HFF-Myc (cell line): ENCODE measurements at regions not wholly inside any gene's neighbourhood (a gene's known extent, or its start where the extent isn't known, plus 50 kb on each side); places are given as distances from the start of the nearest gene placed in this dataset.

Experiments
- DNase-seq: peaks from one replicate; pipeline ENCODE4 v3.0.0-alpha.2; 2011; ENCODE audit warnings: low read depth; ENCODE audit errors: extremely low read depth
- H3K4me3 ChIP-seq: replicated peaks from 2 replicates; pipeline ENCODE4 v1.5.1; 2011; ENCODE audit warnings: low read depth, mild to moderate bottlenecking, control low read depth, low read length
- TF ChIP-seq, protein P1 (sequence below): IDR thresholded peaks from 2 replicates; pipeline ENCODE4 v1.5.1; 2012; ENCODE audit warnings: mild to moderate bottlenecking, low read depth, low read length, control low read depth; ENCODE audit errors: missing control alignments

DNA sequence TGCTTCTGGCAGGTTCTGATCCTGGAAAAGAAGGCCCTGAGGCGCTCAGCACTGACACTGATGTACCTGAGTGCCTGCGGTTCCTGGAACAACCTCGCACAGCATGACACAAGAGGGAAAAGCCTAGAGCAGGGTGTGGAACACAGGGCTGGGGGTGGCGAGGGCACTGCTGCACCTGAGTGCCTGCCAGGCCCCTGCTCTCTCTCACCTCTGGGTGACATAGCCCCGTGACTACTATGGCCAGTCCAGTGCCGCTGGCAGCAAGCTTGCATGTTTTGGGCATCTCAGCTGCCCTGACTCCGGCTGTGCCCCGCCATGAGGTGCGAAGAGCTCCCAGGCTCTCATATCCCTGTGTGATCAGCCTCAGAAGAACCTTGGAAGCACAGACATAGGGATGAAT, 825.2 kb upstream of the SALL3 start:
- no peak overlapping the region for H3K4me3 ChIP-seq
- TF ChIP-seq, protein P1, sequence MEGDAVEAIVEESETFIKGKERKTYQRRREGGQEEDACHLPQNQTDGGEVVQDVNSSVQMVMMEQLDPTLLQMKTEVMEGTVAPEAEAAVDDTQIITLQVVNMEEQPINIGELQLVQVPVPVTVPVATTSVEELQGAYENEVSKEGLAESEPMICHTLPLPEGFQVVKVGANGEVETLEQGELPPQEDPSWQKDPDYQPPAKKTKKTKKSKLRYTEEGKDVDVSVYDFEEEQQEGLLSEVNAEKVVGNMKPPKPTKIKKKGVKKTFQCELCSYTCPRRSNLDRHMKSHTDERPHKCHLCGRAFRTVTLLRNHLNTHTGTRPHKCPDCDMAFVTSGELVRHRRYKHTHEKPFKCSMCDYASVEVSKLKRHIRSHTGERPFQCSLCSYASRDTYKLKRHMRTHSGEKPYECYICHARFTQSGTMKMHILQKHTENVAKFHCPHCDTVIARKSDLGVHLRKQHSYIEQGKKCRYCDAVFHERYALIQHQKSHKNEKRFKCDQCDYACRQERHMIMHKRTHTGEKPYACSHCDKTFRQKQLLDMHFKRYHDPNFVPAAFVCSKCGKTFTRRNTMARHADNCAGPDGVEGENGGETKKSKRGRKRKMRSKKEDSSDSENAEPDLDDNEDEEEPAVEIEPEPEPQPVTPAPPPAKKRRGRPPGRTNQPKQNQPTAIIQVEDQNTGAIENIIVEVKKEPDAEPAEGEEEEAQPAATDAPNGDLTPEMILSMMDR: no peak
- no peak for DNase-seq

DNA sequence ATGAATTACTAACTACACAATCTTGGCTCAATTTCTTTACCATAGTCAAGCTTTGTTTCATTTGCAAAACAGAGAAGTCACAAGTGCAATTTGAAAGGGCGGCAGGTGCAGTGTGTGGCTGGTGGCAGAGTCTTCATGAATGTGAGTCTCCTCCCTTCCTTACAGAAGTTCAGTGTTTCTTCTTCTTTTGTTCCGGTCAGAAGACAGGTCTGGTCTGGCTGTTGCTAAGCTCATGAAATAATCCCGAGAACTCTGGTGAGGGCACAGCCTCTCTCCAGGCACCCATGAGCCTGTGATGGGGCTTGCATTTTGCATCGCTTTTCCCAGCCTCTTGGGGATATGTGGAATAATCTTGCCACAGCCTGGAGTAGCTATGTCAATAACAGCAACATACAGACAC, 824.8 kb upstream of the SALL3 start:
- no peak overlapping the region for H3K4me3 ChIP-seq
- TF ChIP-seq, protein P1: no peak
- no peak for DNase-seq

DNA sequence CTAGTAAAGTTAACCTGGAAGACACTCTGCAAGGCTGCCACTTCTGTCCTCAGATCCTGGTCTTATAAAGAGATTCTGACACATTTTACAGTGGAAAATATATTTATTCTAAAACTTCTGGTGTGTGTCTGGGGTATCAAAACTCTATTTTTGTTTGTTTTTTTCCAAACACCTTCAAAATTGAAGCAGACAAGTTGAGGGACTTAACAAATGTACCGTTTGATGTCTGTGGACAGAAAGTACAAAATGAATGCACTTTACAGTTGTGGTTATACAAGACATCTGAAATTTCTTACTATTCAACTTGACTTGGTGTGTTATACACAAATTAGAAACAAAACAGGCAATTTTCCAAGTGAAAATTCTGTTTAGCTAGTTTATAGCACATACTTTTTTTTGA, 823.2 kb upstream of the SALL3 start:
- TF ChIP-seq, protein P1: no peak
- no peak for DNase-seq
- H3K4me3 ChIP-seq: no peak overlapping the region

DNA sequence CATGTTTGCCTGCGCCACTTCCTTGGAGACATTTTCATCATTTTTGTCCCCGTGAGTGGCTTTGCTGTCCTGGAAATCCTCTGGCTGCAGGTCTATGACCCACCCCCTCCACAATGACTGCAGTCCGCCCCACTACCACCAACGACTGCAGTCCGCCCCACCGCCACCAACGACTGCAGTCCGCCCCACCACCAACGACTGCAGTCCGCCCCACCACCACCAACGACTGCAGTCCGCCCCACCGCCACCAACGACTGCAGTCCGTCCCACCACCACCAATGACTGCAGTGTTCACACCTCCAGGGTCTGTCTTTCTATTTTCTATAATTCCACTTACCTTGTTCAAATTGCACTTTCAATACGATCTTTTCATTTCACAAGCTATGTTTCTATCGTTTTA, 820.7 kb upstream of the SALL3 start:
- no peak for DNase-seq
- TF ChIP-seq, protein P1: no peak
- H3K4me3 ChIP-seq: no peak overlapping the region

DNA sequence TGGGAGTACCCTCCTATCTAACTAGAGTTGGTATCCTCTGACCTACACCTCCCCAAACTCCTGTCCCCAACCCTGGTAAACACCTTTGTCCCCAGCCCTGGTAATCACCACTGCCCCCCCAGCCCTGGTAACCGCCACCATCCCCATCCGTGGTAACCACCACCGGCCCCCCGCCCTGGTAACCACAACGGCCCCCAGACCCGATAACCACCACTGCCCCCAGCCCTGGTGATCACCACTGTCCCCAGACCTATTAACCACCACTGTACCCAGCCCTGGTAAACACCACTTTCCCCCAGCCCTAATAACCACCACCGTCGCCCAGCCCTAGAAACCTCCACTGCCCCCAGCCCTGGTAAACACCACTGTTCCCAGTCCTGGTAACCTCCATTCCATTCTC, 820.2 kb upstream of the SALL3 start:
- DNase-seq: no peak
- H3K4me3 ChIP-seq: no peak overlapping the region
- TF ChIP-seq, protein P1: no peak

DNA sequence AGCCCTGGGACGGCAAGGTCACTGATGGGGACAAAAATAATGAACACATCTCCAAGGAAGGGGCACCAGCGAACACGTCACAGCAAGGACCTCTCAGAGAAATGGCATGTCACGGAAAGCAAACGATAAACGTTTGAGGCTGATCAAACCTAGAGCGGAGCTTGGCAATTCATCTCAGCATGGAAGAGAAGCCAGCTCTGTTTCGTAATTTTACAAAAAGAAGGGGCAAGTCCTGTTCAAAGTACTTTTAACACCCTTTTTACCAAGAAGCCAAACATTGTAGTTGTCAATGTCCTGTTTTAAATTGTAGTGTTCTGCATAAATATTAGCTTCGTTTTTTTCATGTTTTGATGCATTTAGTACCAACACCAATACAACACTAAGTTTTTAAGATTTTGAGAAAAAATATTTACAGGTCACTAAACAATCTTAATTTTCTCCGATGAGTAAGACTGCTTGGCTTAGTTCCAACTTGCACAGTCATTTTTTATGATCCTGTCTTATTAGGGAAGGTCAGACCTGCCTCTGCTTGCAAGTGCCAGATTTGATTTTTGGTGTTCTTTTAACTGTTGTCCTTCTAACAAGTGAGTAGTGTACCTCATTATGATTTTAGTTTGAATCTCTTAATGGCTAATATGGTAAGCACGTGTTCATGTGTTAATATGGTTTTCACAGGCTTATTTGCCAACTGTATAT, 818.5 kb upstream of the SALL3 start:
- TF ChIP-seq, protein P1: no peak
- no peak overlapping the region for H3K4me3 ChIP-seq
- DNase-seq: no peak

DNA sequence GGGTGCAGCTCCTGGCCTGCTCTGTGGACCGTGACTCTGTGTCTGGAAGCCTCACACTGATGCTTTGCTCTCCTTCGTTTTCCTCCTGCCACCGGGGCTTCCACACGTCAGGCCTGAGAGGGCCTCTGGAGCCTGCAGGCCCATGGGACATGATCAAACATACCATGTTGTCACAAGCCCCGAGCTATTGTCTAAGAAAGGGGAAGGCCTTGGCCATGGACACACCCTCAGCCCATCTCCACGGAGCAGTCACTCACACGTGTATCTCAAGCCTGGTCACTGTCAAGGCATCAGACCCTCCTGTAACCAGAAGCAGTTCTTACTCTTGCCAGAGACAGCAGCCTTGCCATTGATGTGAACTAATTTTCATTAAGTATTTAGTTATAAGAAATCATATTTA, 814.1 kb upstream of the SALL3 start:
- TF ChIP-seq, protein P1: no peak
- DNase-seq: no peak
- no peak overlapping the region for H3K4me3 ChIP-seq
